ENCODE measurements at regions not wholly inside any gene's neighbourhood (a gene's known extent, or its start where the extent isn't known, plus 50 kb on each side); places are given as distances from the start of the nearest gene placed in this dataset.

DNA sequence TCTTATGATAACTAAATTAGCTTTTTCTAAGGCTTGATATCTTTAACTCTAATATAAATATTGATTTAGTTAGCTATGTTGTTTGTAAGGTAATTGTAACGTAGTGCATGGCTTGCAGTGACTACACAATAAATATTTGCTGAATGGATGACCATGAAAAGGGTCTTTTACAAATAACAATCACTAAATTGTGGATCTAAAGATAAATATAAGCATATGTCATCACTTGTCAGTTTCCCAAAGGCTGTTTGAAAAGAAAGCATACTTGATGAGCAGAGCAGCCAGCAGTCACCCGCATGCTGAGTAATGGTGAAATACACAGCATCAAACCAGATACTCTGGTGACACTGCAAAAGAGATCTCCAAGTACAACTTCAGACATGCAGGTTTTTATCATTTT, 92.5 kb upstream of the FMN2 start:
- DNase-seq, result no peak

DNA sequence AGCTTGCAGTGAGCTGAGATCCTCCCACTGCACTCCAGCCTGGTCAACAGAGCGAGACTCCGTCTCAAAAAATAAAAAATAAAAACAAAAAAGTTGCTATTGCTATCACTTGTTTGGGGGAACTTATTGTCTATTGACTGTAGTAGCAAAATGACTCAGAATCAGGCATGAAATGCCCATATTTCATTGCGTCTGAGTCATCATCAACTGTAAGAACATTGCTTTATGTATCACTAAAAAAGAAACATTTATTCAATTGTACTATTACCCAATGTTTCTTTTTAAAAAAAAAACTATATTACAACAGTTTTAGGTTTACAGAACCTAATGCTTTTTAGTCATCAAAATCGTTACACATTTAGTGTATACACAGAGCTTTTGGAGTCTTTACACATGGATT, 91.0 kb upstream of the FMN2 start:
- no peak for DNase-seq

DNA sequence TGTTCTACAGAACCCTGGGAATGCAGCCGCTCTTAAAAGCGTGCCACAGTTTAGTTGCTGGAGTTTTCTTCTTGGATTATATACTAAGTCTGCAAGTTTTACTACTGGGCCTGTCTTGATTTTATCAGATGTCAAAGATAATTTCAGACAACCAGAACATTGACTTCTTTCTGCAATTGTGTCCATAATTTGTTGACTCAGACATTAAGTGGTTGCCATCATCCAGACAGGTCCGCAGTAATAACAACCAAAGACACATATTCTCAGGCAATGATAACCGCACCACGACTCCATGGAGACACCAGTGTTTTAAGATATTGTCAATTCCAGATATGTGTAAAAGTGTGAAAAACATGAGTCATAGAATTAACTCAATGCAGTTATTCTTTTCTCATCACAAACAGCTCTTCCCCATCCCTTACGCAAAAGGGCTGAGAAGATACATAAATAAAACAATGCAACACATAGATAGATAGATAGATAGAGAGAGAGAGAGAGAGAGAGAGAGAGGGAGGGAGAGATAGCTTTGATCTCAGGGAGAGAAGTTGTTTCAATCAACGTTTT, 90.4 kb upstream of the FMN2 start:
- DNase-seq, result no peak

DNA sequence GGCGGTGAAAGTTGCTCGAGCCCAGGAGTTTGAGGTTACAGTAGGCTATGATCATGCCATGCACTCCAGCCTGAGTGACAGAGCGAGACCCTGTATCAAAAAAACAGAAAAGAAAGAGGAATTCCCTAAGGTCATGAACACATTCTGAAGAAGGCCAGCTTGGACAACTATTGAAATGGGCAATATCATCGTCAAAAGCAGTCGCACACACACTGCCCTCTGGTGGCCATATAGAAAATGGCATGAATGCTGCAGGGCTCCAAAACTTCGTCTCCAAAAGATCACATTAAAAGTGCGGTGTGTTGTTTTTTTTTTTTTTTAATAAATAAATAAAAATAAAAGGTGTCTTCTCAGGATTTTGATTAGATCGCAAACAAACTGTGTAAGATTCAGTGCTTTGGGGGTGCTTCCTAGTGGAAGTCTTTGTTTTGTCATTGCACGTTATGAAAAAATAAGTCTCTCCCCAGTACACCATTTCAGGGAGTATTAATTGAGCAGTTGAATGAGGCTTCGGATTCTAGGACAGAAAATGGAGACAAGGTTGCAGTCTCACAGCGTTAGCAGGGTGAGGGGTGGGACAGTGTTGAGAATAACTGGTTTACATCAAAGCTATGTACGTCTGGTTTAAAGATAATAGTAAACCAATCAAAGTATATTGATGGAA, 87.5 kb upstream of the FMN2 start:
- peak; percentile 62 for DNase-seq

DNA sequence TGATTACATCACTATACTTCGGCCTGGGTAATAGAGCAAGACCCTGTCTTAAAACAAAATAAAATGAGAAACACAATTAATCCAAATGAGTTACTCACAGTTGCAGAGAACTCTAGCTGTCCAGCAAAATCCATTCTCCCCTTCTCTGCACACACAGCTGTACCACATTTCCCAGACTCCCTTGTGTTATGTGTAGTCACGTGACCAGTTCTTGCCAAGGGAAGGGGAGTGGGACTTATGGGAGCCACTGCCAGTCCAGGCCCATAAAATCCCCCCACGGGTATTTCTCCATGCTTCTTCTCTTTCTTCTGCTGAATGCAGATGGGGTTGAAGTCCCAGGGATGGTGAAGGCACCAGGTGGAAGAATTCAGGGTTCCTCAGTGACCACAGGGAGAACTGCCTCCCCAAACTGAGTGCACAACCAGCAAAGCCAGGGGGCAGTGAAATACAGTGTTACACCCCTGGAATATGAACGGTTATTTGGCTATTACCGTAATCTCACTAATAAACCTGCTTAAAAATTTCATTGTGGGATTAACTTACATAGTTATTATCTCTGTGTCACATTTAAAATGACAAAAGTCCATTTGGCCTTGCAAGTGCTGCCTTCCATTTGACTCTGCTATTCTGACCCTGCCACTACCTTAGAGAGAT, 85.6 kb upstream of the FMN2 start:
- no peak for DNase-seq

DNA sequence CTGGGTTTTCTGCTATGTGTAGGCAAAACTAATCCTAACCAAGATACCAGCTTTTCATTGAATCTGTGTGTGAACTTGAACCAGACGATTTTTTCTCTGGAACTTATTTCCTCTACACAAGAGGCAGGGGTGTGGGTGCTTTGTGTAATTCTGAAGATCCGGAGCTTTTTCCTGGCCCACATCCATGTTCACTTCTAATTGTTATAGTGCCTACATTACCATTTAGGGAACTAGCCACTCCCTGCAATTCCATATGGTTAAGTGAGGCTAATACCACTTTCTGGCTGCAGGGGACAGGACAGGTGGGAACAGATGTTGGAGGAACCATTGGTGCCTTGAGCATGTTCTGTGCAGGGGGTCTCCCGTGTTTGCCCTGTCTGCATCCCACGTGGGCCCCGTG, 83.4 kb upstream of the FMN2 start:
- DNase-seq, result no peak

- DNase-seq, result no peak
Observed at GRCh38 chr1:240014051-240014450, 77.6 kb upstream of the FMN2 start.

DNA sequence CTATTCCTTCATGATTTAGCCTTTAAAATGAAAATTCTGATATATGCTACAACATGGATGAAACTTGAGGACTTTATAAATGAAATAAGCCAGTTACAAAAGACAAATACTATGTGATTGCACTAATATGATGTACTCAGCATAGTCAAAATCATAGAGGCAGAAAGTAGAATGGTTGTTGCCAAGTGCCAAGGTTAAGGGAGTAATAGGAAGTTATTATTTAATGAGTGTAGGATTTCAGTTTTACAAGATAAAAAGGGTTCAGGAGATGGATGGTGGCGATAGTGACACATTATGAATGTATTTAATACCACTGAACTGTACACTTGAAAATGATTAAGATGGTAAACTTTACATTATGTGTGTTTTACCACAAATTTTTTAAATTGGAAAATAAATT, 73.1 kb upstream of the FMN2 start:
- no peak for DNase-seq

DNA sequence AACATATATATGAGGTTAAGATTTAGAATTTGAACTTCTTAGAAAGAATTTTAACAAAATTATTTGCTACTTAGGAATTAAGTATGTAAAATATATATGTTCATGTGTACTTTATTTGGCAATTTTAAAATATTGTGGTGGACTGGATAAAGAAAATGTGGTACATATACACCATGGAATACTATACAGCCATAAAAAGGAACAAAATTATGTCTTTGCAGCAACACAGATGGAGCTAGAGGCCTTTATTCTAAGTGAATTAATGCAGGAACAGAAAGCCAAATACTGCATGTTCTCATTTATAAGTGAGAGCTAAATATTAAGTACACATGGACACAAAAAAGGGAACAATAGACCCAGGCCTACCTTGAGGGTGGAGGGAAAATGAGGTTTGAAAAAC, 72.2 kb upstream of the FMN2 start:
- DNase-seq, result no peak

DNA sequence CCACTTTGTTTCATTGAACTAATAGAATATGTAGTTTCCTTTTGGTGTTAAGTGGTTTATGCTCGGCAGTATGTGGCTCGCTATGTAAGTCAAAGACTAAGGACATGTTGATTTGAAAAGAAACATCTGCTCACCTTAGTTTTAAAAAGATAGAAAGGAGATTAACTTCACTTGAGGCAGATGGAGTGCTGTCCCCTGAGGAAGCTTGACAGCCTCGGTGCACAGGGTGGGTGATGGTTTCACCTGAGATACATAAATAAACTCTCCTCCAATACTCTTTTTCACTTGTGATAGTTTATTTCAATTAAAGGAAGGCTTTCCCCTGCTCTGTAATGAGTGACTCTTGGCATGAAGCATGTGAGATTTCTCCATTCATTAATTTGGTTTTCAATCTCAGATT, 70.8 kb upstream of the FMN2 start:
- no peak for DNase-seq

- DNase-seq, result no peak
Observed at GRCh38 chr1:240021709-240022108, 70.0 kb upstream of the FMN2 start.

DNA sequence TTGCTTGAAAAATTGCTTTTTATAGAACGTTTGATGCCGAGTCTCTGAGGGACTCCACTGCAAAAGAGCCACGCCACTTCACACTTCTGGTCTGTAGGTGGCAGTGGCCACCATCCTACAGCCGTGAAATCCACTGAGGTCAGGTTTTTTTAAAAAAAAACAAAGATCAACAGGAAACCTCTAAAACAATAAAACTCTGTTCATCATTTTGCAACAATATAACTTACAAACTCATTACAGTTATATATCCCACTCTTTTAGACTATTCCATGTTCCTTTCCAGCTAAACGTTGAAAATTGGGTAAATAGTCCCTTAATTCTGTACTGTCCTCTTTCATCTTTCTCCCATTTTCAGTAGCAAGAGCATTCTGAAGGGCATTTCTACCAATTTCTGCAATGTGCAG, 64.6 kb upstream of the FMN2 start:
- DNase-seq, result peak; percentile 68

GRCh38 chr1:240029418-240029817, 62.3 kb upstream of the FMN2 start:
- no peak for DNase-seq

- no peak for DNase-seq
Observed at GRCh38 chr1:240030236-240030635, 61.4 kb upstream of the FMN2 start.

DNA sequence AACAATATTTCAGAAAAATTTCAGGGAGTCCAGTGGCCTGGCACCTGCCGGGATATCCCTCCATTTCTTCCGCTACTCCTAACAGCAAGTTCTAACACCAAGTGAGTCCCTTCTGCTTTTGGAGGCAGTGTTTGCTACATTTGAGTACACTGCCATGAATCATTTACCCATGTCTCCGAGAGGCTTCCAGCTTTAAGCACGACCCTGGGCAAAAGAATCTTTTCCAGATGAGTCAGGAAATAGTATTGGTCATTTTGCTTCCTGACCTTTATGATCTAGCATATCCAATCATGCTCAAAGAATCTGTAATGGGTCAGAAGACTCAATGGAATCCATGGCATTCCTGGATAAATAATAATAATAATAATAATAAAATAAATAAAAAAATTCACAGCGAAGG, 60.7 kb upstream of the FMN2 start:
- DNase-seq, result no peak

- DNase-seq, result no peak
Observed at GRCh38 chr1:240031414-240031813, 60.3 kb upstream of the FMN2 start.

- DNase-seq, result no peak
Observed at GRCh38 chr1:240033406-240033805, 58.3 kb upstream of the FMN2 start.

GRCh38 chr1:240036526-240036925, 55.2 kb upstream of the FMN2 start:
- no peak for DNase-seq
